GM12878 (cell line): ENCODE measurements at regions not wholly inside any gene's neighbourhood (a gene's known extent, or its start where the extent isn't known, plus 50 kb on each side); places are given as distances from the start of the nearest gene placed in this dataset.

Source experiments
- ATAC-seq: fragments of 200-7000 bp; cut with Tn5 transposase; 3 replicates; pipeline ENCODE4 v1.9.1; 2020; ENCODE audit warnings: mild to moderate bottlenecking, moderate library complexity
- BruUV-seq: library from RNA; stranded (reverse); fragments of 400-500 nt; replicated peaks from 2 replicates; lab custom pipeline; 2021; lab: Mats Ljungman, UMichigan
- CTCF ChIA-PET: fragments of 300-600 bp; sonication (Branson Sonifier 250); formaldehyde crosslinking; extraction: SDS; loops from one replicate; lab custom pipeline; 2021; ENCODE audit warnings: inconsistent platforms; lab: Yijun Ruan, JAX
- POLR2A ChIA-PET: fragments of 350-600 bp; formaldehyde crosslinking; extraction: SDS; loops from one replicate; lab custom pipeline; 2021; ENCODE audit warnings: inconsistent platforms; lab: Charles Lee
- RAD21 ChIA-PET: fragments of 300-600 bp; sonication (Branson Sonifier 250); formaldehyde crosslinking; loops from one replicate; lab custom pipeline; 2023; ENCODE audit warnings: antibody characterized with exemption; ENCODE audit not compliant: unreplicated experiment; lab: Charles Lee
- SMC1A ChIA-PET: fragments of 300-600 bp; sonication (Branson Sonifier 250); formaldehyde crosslinking; loops from one replicate; lab custom pipeline; 2023; ENCODE audit not compliant: unreplicated experiment, uncharacterized antibody; lab: Charles Lee
- DNase-seq: peaks from one replicate; pipeline ENCODE4 v3.0.0-alpha.2; 2011; ENCODE audit warnings: low read depth, low spot score
- FAIRE-seq: peaks from 3 replicates; lab custom pipeline; 2011; peaks lifted over from hg19 to GRCh38; lab: Jason Lieb, UNC
- H2AFZ ChIP-seq: 2 replicates; pipeline ENCODE4 v1.6.0; 2011; ENCODE audit warnings: low read depth, low read length, control low read depth; ENCODE audit not compliant: control insufficient read depth
- H3K27ac ChIP-seq: 2 replicates; pipeline ENCODE4 v1.5.1; 2011; ENCODE audit warnings: control low read depth; ENCODE audit not compliant: control insufficient read depth, insufficient read depth
- H3K27me3 ChIP-seq, 2 experiments: replicated peaks in 1 of 2; 2 replicates each; pipeline versions ENCODE4 v1.6.0 to v1.6.1; 2011; ENCODE audit warnings: low read length in 1 of 2; ENCODE audit not compliant: control insufficient read depth in 2 of 2, insufficient read depth in 2 of 2
- H3K36me3 ChIP-seq, 2 experiments: 2 replicates each; pipeline ENCODE4 v1.5.1; 2011; ENCODE audit warnings: low read length in 1 of 2; ENCODE audit not compliant: control insufficient read depth in 2 of 2, insufficient read depth in 2 of 2
- H3K4me1 ChIP-seq: 2 replicates; pipeline ENCODE4 v1.6.1; 2011; ENCODE audit warnings: mild to moderate bottlenecking, low read length, moderate library complexity, mixed read lengths; ENCODE audit not compliant: control insufficient read depth, insufficient read depth
- H3K4me2 ChIP-seq: 2 replicates; pipeline ENCODE4 v1.6.0; 2011; ENCODE audit warnings: control low read depth; ENCODE audit not compliant: control insufficient read depth, insufficient read depth
- H3K4me3 ChIP-seq: fragments of 200-600 bp; sonication (generic); 2 replicates; pipeline ENCODE4 v1.5.1; 2016
- H3K79me2 ChIP-seq: 2 replicates; pipeline ENCODE4 v1.6.0; 2011; ENCODE audit warnings: low read length; ENCODE audit not compliant: control insufficient read depth, insufficient read depth
- H3K9ac ChIP-seq: 2 replicates; pipeline ENCODE4 v1.8.0; 2011; ENCODE audit warnings: low read length, control low read depth, mixed read lengths; ENCODE audit not compliant: control insufficient read depth, insufficient read depth
- H3K9me3 ChIP-seq: replicated peaks from 3 replicates; pipeline ENCODE4 v1.5.1; 2011; ENCODE audit warnings: mild to moderate bottlenecking, low read length; ENCODE audit not compliant: control insufficient read depth, insufficient read depth
- H4K20me1 ChIP-seq: 2 replicates; pipeline ENCODE4 v1.6.0; 2011; ENCODE audit not compliant: control insufficient read depth, insufficient read depth
- ASH2L ChIP-seq: fragments of 300-600, 200-600 bp; sonication (generic); IDR thresholded peaks from 2 replicates; pipeline ENCODE4 v1.6.1; 2017; ENCODE audit warnings: low read depth, mild to moderate bottlenecking, borderline replicate concordance
- ATF2 ChIP-seq: IDR thresholded peaks from 2 replicates; pipeline ENCODE4 v1.6.1; 2012; ENCODE audit warnings: low read length, inconsistent platforms
- HDGF ChIP-seq: fragments of 450-650 bp; IDR thresholded peaks from 2 replicates; pipeline ENCODE4 v1.6.1; 2016; ENCODE audit warnings: antibody characterized with exemption
- POLR2AphosphoS5 ChIP-seq: IDR thresholded peaks from 2 replicates; pipeline ENCODE4 v1.6.1; 2011; ENCODE audit warnings: mild to moderate bottlenecking, low read length, inconsistent platforms
- ZNF592 ChIP-seq: fragments of 450-650 bp; IDR thresholded peaks from 2 replicates; pipeline ENCODE4 v1.6.1; 2017; ENCODE audit warnings: mild to moderate bottlenecking, moderate library complexity
- WGBS: methylation state at CpG from one replicate; pipeline ENCODE4 v1.1.6; 2016; ENCODE audit warnings: low lambda C conversion rate; ENCODE audit not compliant: insufficient replicate concordance, insufficient coverage; ENCODE audit errors: missing lambda C conversion rate; 5-methylcytosine and 5-hydroxymethylcytosine counted together
- in situ Hi-C: fragments of 300-500 bp; cut with MboI; formaldehyde crosslinking; loops from 9 replicates; pipeline ENCODE4 v1.14.3; 2018; ENCODE audit warnings: mixed read lengths
- intact Hi-C: fragments of 100-400 bp; cut with micrococcal nuclease; formaldehyde crosslinking; loops from one replicate; pipeline ENCODE4 v1.14.2; 2022; ENCODE audit not compliant: unreplicated experiment

GRCh38 chr2:20115902-20116301, 64.5 kb upstream of the LAPTM4A start:
- ChIA-PET SMC1A (no interaction called here), CTCF (no interaction called here), RAD21 (no interaction called here), POLR2A (no interaction called here)
- DNase-seq: no peak
- no TSS peak for BruUV-seq
- Histone ChIP-seq H3K36me3 (no peaks in the 10 kb centered on the region), H3K9ac (no peak overlapping the region), H3K27ac (no peak overlapping the region), H3K4me2 (no peak overlapping the region), H3K27me3 (no peaks in the 10 kb centered on the region), H3K9me3 (no peaks in the 10 kb centered on the region), H3K79me2 (no peaks in the 10 kb centered on the region), H3K4me1 (no peaks in the 10 kb centered on the region), H4K20me1 (no peaks in the 10 kb centered on the region)
- in situ Hi-C loops: no loop called here
- intact Hi-C loops: no loop called here
- FAIRE-seq: peak; percentile 66
- WGBS: 36% methylated on average over 4 of the region's 4 CpGs
- TF ChIP-seq ASH2L: no peak
- TF ChIP-seq HDGF: no peak
- TF ChIP-seq ZNF592: no peak
- no peak for TF ChIP-seq ATF2
- TF ChIP-seq POLR2AphosphoS5: no peak
- TF ChIP-seq, all 136 proteins: peak for 0
- Histone ChIP-seq H3K4me3 (no peak overlapping the region), H2AFZ (no peak overlapping the region)
- ATAC-seq: no peak
